Type B pancreatic cell (in vitro differentiated cells): ENCODE measurements at regions not wholly inside any gene's neighbourhood (a gene's known extent, or its start where the extent isn't known, plus 50 kb on each side); places are given as distances from the start of the nearest gene placed in this dataset.

ENCODE experiments used
- DNase-seq: peaks from one replicate; pipeline ENCODE4 v3.0.0; 2021; ENCODE audit warnings: mixed read lengths; ENCODE audit not compliant: unreplicated experiment; ENCODE audit errors: extremely low spot score
- H3K27ac Mint-ChIP-seq: 2 replicates; pipeline ENCODE4 v1.8.0; 2021; ENCODE audit warnings: mild to moderate bottlenecking, mixed read lengths
- H3K27me3 Mint-ChIP-seq: 2 replicates; pipeline ENCODE4 v1.8.0; 2021; ENCODE audit warnings: mixed read lengths
- H3K36me3 Mint-ChIP-seq: 2 replicates; pipeline ENCODE4 v1.8.0; 2021; ENCODE audit warnings: mixed read lengths
- H3K4me1 Mint-ChIP-seq: one replicate; pipeline ENCODE4 v1.8.0; 2021; ENCODE audit warnings: mixed read lengths; ENCODE audit not compliant: unreplicated experiment
- H3K4me3 Mint-ChIP-seq: 2 replicates; pipeline ENCODE4 v1.8.0; 2021; ENCODE audit warnings: mild to moderate bottlenecking, mixed read lengths
- H3K9me3 Mint-ChIP-seq: 2 replicates; pipeline ENCODE4 v1.8.0; 2021; ENCODE audit warnings: mixed read lengths
- TF ChIP-seq, protein P1 (sequence below): fragments of 200-600 bp; sonication (generic); conservative IDR thresholded peaks from 2 replicates; pipeline ENCODE4 v1.5.0; 2021; ENCODE audit warnings: antibody characterized with exemption, mild to moderate bottlenecking

DNA sequence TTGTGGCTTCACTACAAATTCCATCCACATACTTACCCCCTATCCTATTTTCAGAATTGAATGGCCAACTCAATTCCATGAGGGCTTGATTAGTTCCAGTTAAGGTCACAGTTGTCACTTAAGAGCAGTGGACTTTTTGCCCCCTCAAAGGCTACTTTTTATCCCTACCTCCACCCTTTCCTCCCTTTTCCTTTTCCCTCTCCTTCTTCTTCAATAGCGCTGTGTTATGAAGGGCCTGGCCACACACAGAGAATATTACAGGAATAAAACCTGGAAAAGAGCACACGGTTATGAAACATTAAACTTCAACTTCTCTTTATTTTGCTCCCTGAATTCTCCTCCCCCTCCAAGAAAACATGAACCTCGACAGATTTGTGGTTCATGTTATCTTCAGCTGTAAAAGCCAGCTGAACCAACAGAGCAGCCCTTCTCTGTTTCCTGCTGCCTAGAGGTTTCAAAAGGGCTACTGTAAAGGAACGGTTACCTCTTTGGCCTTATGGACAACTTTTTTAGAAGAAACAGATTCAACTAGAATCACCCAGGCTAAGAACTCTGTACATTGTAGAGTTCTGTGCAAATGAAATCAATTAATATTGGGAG, 87.0 kb upstream of the RPL34 start:
- no peaks in the 10 kb centered on the region for H3K36me3 Mint-ChIP-seq
- peak overlapping the region; percentile 9 for H3K4me3 Mint-ChIP-seq
- H3K27me3 Mint-ChIP-seq, result peaks cover 24% of the 10 kb centered on the region
- H3K9me3 Mint-ChIP-seq, result no peaks in the 10 kb centered on the region
- H3K4me1 Mint-ChIP-seq, result peaks cover 18% of the 10 kb centered on the region
- TF ChIP-seq, protein P1, sequence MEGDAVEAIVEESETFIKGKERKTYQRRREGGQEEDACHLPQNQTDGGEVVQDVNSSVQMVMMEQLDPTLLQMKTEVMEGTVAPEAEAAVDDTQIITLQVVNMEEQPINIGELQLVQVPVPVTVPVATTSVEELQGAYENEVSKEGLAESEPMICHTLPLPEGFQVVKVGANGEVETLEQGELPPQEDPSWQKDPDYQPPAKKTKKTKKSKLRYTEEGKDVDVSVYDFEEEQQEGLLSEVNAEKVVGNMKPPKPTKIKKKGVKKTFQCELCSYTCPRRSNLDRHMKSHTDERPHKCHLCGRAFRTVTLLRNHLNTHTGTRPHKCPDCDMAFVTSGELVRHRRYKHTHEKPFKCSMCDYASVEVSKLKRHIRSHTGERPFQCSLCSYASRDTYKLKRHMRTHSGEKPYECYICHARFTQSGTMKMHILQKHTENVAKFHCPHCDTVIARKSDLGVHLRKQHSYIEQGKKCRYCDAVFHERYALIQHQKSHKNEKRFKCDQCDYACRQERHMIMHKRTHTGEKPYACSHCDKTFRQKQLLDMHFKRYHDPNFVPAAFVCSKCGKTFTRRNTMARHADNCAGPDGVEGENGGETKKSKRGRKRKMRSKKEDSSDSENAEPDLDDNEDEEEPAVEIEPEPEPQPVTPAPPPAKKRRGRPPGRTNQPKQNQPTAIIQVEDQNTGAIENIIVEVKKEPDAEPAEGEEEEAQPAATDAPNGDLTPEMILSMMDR, result no peak
- H3K27ac Mint-ChIP-seq, result no peak overlapping the region
- no peak for DNase-seq

DNA sequence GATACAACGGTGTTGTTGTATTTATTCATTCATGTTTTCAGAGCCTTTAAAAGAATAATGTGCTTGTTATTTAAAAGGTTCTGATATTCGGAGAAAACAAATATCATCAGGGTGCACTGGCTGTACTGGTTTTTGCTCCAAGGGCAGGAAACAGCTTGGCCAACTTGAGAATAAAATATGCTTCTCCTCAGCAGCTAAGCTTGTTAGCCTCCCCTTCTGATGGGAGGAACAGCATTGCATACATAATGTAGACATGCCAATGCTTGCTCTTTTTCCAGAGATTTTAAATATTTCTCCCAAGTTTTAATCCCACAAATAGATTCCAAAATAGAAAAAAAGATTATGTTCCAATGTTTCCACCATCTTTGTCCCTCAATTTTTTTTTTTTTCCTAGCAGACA, 87.6 kb upstream of the RPL34 start:
- TF ChIP-seq, protein P1, result no peak
- Mint-ChIP-seq H3K4me1 (peaks cover 18% of the 10 kb centered on the region), H3K36me3 (no peaks in the 10 kb centered on the region), H3K27me3 (peaks cover 21% of the 10 kb centered on the region), H3K9me3 (no peaks in the 10 kb centered on the region), H3K4me3 (no peak overlapping the region), H3K27ac (no peak overlapping the region)
- no peak for DNase-seq

DNA sequence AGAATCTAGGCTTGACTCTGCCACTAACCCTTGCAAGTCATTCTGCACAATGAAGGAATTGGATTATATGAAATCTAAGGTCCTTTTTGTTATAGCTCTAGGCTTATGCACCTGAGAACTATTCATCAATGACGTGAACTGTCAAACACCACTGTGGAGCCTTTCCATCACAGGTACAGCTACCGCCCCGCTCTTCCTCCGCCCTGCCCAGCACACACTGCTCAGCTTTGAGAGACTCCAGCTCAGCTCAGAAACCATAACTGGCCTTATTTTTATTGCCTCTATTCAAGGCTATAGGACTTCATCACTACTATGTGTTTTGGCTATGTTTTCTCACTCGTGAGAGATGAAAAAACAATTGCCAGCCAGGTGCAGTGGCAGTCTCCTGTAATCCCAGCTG, 88.2 kb upstream of the RPL34 start:
- Mint-ChIP-seq H3K36me3 (no peaks in the 10 kb centered on the region), H3K4me3 (no peak overlapping the region), H3K4me1 (peaks cover 18% of the 10 kb centered on the region), H3K9me3 (no peaks in the 10 kb centered on the region), H3K27ac (no peak overlapping the region), H3K27me3 (peaks cover 15% of the 10 kb centered on the region)
- TF ChIP-seq, protein P1, result no peak
- DNase-seq, result no peak

DNA sequence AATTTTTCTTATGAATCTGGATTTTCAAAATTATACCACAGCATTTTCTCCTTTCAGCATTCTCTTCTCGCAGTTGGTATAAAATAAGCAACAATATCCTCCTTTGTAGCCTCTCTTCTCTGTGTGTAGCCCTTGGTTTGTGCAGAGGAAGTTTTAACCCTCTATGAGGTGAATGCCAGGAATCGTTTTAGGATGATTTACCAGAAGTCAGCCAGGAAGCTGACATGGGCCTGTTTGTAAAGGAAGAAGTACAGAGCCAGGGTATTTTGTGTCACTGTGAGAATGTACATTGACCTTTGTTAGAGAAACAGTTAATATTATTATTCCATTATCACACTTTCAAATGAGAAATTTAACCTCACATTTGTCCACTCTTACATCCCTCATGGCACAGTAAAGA, 88.9 kb upstream of the RPL34 start:
- peaks cover 14% of the 10 kb centered on the region for H3K27me3 Mint-ChIP-seq

DNA sequence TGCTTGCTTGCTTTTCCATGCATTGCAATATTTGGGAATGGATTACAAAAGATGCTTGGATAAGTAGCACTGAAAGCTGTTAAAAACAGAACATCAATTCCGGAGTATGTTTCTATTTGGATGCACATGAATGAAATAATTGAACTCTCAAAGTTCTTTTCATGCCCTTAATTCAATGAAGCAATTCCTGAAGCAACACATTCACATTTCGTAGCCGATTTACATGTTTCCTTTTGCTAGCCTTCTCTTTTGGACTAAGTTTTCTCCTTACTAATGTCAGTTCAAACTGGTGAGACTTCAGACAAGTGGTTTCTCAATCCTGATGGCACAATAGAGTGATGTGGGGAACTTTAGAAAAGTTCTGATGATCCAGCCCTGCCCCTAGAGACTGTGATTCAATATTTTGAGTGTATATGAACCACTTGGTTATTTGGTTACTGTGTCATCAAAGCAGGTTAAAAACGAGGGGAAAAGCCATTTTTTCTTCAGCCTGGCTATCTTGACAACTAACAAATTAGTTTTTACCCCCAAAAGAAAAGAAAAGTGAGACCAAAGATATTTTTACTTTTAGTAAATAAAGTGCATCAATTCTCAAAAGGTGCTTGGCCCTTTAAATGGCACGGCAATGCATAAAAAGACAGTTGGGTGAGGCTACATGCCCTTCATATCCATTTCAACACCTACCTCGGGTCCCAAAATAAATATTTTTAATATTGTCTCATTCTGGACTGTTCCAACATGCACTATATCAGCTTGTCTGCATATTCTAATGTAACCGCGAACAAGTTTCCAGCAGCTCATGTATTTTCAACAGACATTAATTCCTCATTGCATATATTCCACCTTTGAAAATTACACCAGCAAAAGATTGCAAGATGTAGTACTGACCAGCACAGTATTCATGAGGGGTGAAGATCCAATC, 90.1 kb upstream of the RPL34 start:
- Mint-ChIP-seq H3K4me3 (no peak overlapping the region), H3K4me1 (peaks cover 14% of the 10 kb centered on the region), H3K36me3 (no peaks in the 10 kb centered on the region), H3K9me3 (no peaks in the 10 kb centered on the region), H3K27me3 (peaks cover 7% of the 10 kb centered on the region), H3K27ac (no peak overlapping the region)
- TF ChIP-seq, protein P1, result no peak
- DNase-seq, result no peak

More for the DNA sequence above, 88.9 kb upstream of the RPL34 start:
- H3K4me1 Mint-ChIP-seq, result peaks cover 18% of the 10 kb centered on the region
- DNase-seq, result no peak
- TF ChIP-seq, protein P1, result no peak
- no peak overlapping the region for H3K27ac Mint-ChIP-seq
- no peaks in the 10 kb centered on the region for H3K36me3 Mint-ChIP-seq
- H3K9me3 Mint-ChIP-seq, result no peaks in the 10 kb centered on the region
- H3K4me3 Mint-ChIP-seq, result no peak overlapping the region
